Uterus (tissue), 3 donors: ENCODE measurements at regions not wholly inside any gene's neighbourhood (a gene's known extent, or its start where the extent isn't known, plus 50 kb on each side); places are given as distances from the start of the nearest gene placed in this dataset.

Experiments
- DNase-seq, 2 donors: peaks; one replicate each; pipeline ENCODE4 v3.0.0-alpha.2; 2019 to 2020
- H3K27ac ChIP-seq, 2 donors: fragments of 200-600 bp; sonication (generic); 1 replicate in 1 of 2; 2 replicates in 1 of 2; pipeline ENCODE4 v1.5.1; 2016 to 2018
- H3K27me3 ChIP-seq, 2 donors: fragments of 200-600 bp; sonication (generic); one replicate each; pipeline ENCODE4 v1.5.1; 2018 to 2019; ENCODE audit warnings: control low read depth in 1 of 2
- H3K36me3 ChIP-seq, 2 donors: fragments of 200-600 bp; sonication (generic); one replicate each; pipeline ENCODE4 v1.5.1; 2019; ENCODE audit warnings: control low read depth in 1 of 2
- H3K4me1 ChIP-seq, 2 donors: fragments of 200-600 bp; sonication (generic); one replicate each; pipeline ENCODE4 v1.5.1; 2018 to 2019; ENCODE audit warnings: control low read depth in 1 of 2
- H3K4me3 ChIP-seq, 2 donors: fragments of 200-600 bp; sonication (generic); 1 replicate in 1 of 2; 2 replicates in 1 of 2; pipeline ENCODE4 v1.5.1; 2018 to 2019; ENCODE audit warnings: mild to moderate bottlenecking in 1 of 2
- H3K9me3 ChIP-seq, 2 donors: fragments of 200-600 bp; sonication (generic); one replicate each; pipeline ENCODE4 v1.5.1; 2019; ENCODE audit warnings: control low read depth in 1 of 2
- POLR2A ChIP-seq, 2 donors: fragments of 450-650 bp; IDR thresholded peaks; one replicate each; pipeline ENCODE4 v1.6.1; 2016; ENCODE audit warnings: antibody characterized with exemption in 2 of 2, mild to moderate bottlenecking in 1 of 2, moderate library complexity in 1 of 2
- intact Hi-C: fragments of 100-400 bp; cut with DNase I; formaldehyde crosslinking; loops from one replicate; pipeline ENCODE4 v1.15.1; 2023; ENCODE audit warnings: low total_unique reads
- TF ChIP-seq, protein P1 (sequence below), 4 experiments: fragments of 200-600 bp in 2 of 4; fragments of 450-650 bp in 2 of 4; sonication (generic) in 2 of 4; IDR thresholded peaks; one replicate each; pipeline ENCODE4 v1.5.1; 2016 to 2019; ENCODE audit warnings: antibody characterized with exemption in 4 of 4, mild to moderate bottlenecking in 2 of 4, moderate library complexity in 1 of 4
- donor health status: DM: yes; HTN: yes; CAD: no.

GRCh38 chr13:24090049-24090448 lies 70.5 kb upstream of the SPATA13 start:
- no peaks in the 10 kb centered on the region for H3K36me3 ChIP-seq
- no peaks in the 10 kb centered on the region for H3K9me3 ChIP-seq
- H3K27me3 ChIP-seq = no peaks in the 10 kb centered on the region
- intact Hi-C loops = no loop called here
- no peak overlapping the region for H3K27ac ChIP-seq
- DNase-seq = no peak
- H3K4me3 ChIP-seq = no peak overlapping the region
- TF ChIP-seq, protein P1, sequence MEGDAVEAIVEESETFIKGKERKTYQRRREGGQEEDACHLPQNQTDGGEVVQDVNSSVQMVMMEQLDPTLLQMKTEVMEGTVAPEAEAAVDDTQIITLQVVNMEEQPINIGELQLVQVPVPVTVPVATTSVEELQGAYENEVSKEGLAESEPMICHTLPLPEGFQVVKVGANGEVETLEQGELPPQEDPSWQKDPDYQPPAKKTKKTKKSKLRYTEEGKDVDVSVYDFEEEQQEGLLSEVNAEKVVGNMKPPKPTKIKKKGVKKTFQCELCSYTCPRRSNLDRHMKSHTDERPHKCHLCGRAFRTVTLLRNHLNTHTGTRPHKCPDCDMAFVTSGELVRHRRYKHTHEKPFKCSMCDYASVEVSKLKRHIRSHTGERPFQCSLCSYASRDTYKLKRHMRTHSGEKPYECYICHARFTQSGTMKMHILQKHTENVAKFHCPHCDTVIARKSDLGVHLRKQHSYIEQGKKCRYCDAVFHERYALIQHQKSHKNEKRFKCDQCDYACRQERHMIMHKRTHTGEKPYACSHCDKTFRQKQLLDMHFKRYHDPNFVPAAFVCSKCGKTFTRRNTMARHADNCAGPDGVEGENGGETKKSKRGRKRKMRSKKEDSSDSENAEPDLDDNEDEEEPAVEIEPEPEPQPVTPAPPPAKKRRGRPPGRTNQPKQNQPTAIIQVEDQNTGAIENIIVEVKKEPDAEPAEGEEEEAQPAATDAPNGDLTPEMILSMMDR (IDR thresholded peaks at IDR 0.05) = no peak
- no peak for TF ChIP-seq POLR2A (IDR thresholded peaks at IDR 0.05)
- H3K4me1 ChIP-seq = peaks cover 0 to 4% of the 10 kb centered on the region in 2 donors

DNA sequence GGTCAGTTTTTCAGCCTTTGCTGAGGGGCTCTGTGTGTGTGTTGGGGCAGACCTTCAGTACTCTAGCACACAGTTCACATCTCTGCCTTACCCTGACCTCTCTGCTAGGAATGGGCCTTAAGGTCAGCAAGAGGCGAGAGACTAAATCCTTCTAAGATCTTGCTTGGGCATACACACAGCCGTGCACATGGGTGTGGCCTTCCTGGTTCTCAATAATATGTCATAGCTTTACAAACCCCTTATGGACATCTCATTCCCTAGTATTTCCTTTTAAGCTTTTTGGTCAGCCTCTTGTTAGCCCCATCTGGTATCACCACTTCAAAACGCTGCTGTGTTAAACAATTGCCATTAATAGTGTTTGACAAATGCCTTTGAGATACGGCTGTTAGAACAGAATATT lies 69.4 kb upstream of the SPATA13 start:
- H3K27ac ChIP-seq = no peak overlapping the region
- intact Hi-C loops = no loop called here
- TF ChIP-seq, protein P1 (IDR thresholded peaks at IDR 0.05) = no peak
- no peak for TF ChIP-seq POLR2A (IDR thresholded peaks at IDR 0.05)
- no peak for DNase-seq
- no peaks in the 10 kb centered on the region for H3K27me3 ChIP-seq
- no peaks in the 10 kb centered on the region for H3K36me3 ChIP-seq
- H3K4me3 ChIP-seq = no peak overlapping the region
- H3K4me1 ChIP-seq = peaks cover 0 to 4% of the 10 kb centered on the region in 2 donors
- no peaks in the 10 kb centered on the region for H3K9me3 ChIP-seq

DNA sequence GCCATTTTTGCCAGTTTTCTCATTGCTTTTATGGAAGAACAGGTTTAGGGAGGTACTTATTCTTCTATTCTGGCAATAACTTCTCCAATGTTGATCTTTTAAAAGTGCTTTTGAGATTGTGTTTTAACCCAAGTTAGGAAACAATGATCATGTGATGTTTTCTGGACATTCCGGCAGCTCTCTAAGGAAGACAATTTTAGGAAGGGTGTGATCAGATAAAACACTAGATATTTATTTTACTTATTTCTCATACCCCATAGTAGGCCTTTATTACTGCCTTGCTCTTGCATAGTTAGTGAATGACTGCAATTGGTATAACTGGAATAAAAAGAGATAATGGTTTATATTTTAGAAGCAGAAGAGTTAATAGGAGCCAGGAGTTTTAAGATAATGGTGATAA lies 68.4 kb upstream of the SPATA13 start:
- no peaks in the 10 kb centered on the region for H3K27me3 ChIP-seq
- H3K4me1 ChIP-seq = peaks cover 0 to 4% of the 10 kb centered on the region in 2 donors
- H3K27ac ChIP-seq = peak overlapping the region; percentile 18 to 49

GRCh38 chr13:24093047-24093446 lies 67.5 kb upstream of the SPATA13 start:
- peaks cover 0 to 4% of the 10 kb centered on the region in 2 donors for H3K4me1 ChIP-seq
- peak overlapping the region; percentile 18 to 49 for H3K27ac ChIP-seq
- TF ChIP-seq, protein P1 (IDR thresholded peaks at IDR 0.05) = no peak
- no peak for TF ChIP-seq POLR2A (IDR thresholded peaks at IDR 0.05)
- H3K36me3 ChIP-seq = no peaks in the 10 kb centered on the region
- no peak overlapping the region for H3K4me3 ChIP-seq
- intact Hi-C loops = no loop called here
- no peaks in the 10 kb centered on the region for H3K27me3 ChIP-seq
- H3K9me3 ChIP-seq = no peaks in the 10 kb centered on the region
- DNase-seq = no peak

More for the DNA sequence above, 68.4 kb upstream of the SPATA13 start:
- Histone ChIP-seq H3K4me3 (no peak overlapping the region), H3K36me3 (no peaks in the 10 kb centered on the region), H3K9me3 (no peaks in the 10 kb centered on the region)
- DNase-seq = no peak
- intact Hi-C loops = no loop called here
- no peak for TF ChIP-seq POLR2A (IDR thresholded peaks at IDR 0.05)
- TF ChIP-seq, protein P1 (IDR thresholded peaks at IDR 0.05) = no peak

DNA sequence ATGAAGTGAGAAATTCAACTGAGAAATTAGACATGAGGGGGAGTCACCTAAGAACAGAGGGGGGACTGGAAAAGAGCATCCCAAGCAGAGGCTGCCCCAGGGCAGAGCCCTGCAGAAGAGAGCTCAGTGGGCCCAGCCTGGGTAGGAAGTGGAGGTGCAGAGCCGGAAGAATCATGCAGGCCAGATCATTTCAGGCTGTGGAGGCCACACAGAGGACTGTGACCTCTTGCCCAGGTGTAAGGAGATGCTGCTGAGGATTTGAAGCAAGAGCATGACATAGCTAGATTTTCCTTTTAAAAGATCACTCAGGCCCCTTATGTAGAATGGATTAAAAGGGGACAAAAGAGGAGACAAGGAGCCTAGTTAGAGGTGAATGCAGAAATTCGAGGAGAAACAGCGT lies 63.9 kb upstream of the SPATA13 start:
- Histone ChIP-seq H3K27ac (no peak overlapping the region), H3K4me3 (no peak overlapping the region), H3K27me3 (no peaks in the 10 kb centered on the region), H3K9me3 (no peaks in the 10 kb centered on the region), H3K4me1 (peaks cover 0 to 4% of the 10 kb centered on the region in 2 donors), H3K36me3 (no peaks in the 10 kb centered on the region)
- DNase-seq = no peak
- intact Hi-C loops = no loop called here
- no peak for TF ChIP-seq POLR2A (IDR thresholded peaks at IDR 0.05)
- TF ChIP-seq, protein P1 (IDR thresholded peaks at IDR 0.05) = no peak
